Activated naive CD4-positive, alpha-beta T cell (primary cell): ENCODE measurements at regions not wholly inside any gene's neighbourhood (a gene's known extent, or its start where the extent isn't known, plus 50 kb on each side); places are given as distances from the start of the nearest gene placed in this dataset.
"Not testable (repeated sequence)": the region's sequence is repeated elsewhere in the genome, so short reads cannot be mapped to it uniquely, and the experiment has no call there.

ENCODE experiments used
- DNase-seq, 4 experiments: peaks; one replicate each; lab custom pipeline; 2025; lab: John Stamatoyannopoulos, UW

GRCh38 chr14:34300330-34300729 lies 161.7 kb downstream of the SPTSSA start:
- DNase-seq = no peak

- DNase-seq = no peak
Measured at GRCh38 chr14:34299360-34299759, 162.7 kb downstream of the SPTSSA start.

- DNase-seq = no peak
Measured at GRCh38 chr14:34297786-34298520, 164.1 kb downstream of the SPTSSA start.

- no peak for DNase-seq
Measured at GRCh38 chr14:34283590-34283989, 178.4 kb downstream of the SPTSSA start.

DNA sequence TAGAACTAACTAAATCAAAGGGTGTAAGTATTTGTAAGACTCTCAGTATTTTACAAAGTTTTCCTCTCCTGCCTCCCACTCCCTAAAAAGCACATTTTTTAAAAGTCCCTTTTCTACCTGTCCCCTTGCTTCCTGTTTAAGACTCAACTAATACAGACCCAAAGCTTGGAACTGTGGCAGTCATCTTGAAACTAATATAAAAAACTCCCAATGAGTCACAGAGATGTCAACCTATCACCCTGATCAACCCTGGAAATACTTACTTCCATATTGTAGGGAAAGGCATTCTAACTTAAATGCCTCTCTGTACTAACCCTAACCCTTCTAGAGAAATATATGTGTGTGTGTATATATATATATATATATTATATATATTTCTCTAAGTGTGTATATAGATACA lies 184.8 kb downstream of the SPTSSA start:
- DNase-seq = no peak

- no peak for DNase-seq
Measured at GRCh38 chr14:34275530-34275929, 186.5 kb downstream of the SPTSSA start.

- no peak for DNase-seq
Measured at GRCh38 chr14:34275078-34275477, 187.0 kb downstream of the SPTSSA start.

GRCh38 chr14:34273716-34274115 lies 188.3 kb downstream of the SPTSSA start:
- not testable (repeated sequence) for DNase-seq

DNA sequence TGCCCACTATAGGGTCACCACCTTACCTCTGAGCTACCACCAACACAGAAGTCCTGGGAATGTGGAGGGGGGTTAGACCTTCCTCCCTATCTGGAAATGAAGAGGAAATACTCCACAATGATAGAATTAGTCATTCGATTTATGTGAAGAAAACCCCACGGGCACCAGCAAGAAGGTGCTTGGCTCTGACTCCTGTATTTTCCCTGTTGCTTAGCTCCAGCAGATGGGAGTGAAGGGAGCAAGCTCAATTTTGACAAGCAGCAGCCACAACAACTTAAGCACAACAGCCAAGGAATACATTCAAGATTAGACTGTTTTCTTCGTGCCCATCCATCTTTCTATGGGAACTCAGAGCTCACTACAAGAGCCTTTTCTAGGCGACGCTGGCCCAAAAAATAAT lies 191.7 kb downstream of the SPTSSA start:
- no peak for DNase-seq

DNA sequence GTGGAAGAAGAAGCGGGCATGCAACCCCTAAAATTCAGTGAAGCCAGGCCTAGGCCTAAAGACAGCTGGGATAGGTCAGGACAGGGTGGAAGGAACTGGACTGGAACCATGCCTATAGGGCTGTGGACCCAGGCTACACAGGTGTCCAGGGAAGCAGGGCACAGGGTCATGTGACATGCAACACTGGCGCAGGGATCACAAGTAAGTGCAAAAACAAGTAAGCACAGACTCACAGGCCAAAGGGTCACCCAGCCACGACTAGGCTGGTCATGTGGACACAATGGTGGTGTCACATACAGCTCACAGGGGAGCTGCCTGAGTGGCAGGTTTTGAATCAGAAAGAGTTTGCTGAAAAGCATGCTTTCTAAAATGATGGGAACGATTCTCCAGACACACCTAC lies 195.7 kb downstream of the SPTSSA start:
- DNase-seq = no peak

DNA sequence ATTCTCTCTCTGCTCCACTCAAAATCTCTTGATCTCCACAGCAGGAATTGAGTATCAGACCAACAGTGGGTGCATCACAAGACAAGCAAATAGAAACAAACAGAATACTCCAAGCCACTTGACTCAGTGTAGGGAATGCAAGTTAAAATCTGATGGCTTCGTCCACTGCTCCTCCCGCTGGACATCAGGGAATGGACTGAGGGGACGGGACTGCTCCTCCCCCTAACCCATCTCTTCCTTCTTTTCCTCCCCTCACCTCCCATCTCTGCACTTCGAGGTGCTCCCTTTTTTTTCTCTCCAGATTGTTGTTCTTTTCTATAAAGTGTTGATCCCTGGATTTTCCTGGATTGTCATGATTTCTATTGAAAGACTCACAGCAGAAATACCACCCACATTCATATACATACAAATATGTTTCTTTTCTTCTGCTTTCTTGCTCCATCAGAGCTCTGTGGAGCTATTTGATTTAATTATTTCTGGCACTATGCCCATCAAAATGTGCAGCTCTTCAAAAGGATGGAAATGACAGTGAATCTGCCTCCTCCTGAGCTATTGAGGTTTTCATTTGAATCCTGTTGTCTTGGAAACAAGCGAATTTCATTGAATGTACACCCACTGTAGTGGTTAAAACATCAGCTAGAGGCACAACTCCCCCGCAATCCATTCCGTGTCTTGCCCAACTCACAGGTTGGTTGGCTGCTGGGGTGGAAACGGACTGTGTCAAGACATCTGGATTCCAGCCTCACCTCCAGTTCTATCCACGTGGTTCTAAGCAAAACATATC lies 199.7 kb downstream of the SPTSSA start:
- no peak for DNase-seq

GRCh38 chr14:34259996-34260395 lies 202.0 kb downstream of the SPTSSA start:
- DNase-seq = no peak

GRCh38 chr14:34258318-34258717 lies 203.7 kb downstream of the SPTSSA start:
- no peak for DNase-seq

DNA sequence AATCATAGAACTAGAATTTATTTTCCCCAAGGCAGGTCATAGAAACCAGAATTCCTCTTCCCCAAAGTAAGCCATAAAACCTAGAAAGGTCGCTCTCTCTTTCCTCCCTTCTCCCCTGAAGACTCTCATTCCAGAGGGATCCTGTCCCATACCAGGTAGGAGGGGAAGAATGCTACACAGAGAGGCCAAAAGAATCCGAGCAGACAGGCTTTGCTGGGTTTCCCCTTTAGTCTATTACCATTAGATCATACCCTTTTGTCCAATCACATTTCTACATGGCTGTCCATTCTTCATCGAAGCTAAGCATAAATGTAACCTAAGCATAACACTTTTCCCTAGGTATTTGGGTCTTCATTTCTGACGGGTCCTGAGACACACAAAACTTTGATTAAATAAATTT lies 204.5 kb downstream of the SPTSSA start:
- no peak for DNase-seq

GRCh38 chr14:34256223-34256622 lies 205.8 kb downstream of the SPTSSA start:
- DNase-seq = no peak

- no peak for DNase-seq
Measured at GRCh38 chr14:34254571-34254970, 207.5 kb downstream of the SPTSSA start.

DNA sequence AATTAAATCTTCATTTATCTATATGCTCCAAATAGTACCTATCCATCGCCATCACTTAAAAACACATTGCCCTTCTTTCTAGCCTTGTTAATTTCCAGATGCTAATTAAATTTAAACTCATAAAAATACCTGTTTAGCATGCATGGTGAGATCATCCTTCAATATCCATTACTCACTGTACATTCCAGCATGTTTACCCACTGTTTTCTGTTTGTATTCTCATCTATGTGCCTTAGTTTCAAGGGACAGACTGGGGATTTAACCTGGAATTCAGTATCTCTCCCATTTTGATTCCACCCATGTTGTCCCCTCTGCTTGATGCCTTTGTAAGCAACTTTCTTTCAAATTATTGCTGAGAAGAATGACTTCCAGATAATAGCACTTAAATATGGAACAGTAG lies 208.0 kb downstream of the SPTSSA start:
- no peak for DNase-seq

- DNase-seq = no peak
Measured at GRCh38 chr14:34252227-34252626, 209.8 kb downstream of the SPTSSA start.

DNA sequence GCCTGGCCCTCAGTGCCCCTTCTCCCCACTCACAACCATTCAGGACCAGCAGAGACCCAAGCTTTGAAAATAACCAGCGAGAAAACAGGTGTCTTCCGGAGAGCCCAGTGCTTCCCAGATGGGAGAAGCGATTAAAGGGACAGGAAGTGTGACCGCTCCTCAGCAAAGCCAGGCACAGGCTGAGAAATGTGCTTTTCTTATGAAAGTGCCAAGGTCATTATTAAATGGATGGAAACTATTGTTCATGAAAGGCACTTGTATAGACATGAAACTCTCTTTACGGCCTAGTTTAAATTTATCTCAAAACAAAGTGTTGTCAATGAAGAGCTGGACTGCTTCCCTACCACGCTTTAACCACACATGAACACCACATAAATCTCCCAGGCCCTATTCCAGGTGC lies 210.4 kb downstream of the SPTSSA start:
- DNase-seq = no peak

DNA sequence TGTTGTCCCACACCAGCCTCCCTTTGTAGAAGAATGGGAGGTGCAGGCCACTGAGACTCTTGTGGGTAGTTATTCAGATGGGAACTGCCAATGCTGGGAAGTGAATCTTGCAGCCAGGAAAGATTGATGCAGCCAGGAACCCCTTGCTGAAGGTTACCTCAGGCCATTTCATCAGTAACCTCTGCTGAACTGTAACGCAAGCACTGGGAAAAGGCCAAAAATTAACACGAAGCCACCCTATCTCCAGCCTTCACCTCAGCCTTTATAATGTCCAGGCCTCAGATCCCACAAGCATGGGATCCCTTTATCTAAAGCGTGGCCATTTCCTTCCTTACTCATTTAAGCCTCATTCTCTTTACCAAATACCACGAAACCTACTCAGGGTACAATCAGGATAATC lies 211.1 kb downstream of the SPTSSA start:
- DNase-seq = no peak

DNA sequence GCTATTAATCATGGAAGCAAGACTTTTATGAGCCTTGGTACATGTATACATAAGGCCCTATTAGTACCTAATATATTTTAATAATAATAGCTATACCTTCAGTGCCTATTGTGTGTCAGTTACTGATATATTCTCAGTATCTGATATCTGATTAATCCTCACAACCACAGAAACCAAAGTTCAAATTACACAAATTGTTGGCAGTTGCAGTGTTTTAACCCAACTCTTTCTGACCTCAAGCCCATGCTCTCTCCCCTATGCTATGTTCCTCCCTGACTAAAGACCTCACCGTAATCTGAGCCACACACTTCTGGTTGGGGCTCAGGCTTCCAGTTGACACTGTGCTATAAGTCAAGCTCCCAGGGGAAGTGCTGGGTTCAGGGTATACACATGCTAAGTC lies 214.4 kb downstream of the SPTSSA start:
- DNase-seq = no peak

DNA sequence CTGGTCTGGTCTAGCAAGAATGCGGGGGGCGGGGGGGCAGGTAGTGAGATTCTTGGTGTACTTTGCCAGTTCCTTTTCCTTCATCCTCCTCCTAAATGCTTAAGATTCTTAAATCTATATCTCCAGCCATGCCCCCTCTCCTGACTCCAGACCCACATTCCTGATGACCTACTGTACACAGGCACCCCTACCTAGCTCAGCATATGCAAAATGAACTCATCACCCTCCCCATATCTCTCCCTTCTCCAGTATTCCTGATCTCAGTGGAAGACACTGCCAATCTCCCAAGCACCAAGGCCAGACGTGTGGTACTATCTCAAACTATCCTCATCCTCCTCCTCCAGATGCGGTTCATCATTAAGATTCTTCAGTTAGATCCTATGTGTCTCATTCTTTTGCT lies 215.8 kb downstream of the SPTSSA start:
- no peak for DNase-seq

- no peak for DNase-seq
Measured at GRCh38 chr14:34243401-34243800, 218.6 kb downstream of the SPTSSA start.

GRCh38 chr14:34243001-34243400 lies 219.0 kb downstream of the SPTSSA start:
- DNase-seq = no peak
